ENCODE measurements at regions not wholly inside any gene's neighbourhood (a gene's known extent, or its start where the extent isn't known, plus 50 kb on each side); places are given as distances from the start of the nearest gene placed in this dataset.

DNA sequence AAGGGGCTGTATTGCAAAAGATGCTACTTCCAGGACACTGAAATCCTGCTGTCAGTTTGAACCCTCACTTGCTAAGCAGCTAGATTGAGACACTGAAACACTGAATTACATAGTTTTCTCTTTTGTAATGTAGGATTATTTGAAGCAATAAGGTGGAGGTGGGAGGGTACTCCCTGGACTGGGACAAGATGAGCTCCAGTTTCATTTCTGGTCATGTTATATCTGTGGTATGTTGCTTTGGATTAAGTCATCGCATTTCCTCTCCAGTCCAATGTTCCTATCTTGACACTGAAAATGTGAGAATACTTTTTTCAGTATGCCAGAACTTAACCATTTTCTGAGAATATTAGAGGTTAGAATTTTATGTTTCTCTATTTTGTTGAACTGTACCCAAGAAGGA lies 426.2 kb upstream of the MEX3C start:
- peaks cover 0 to 17% (median 6%) of the 10 kb centered on the region in 9 donors for H3K27me3 ChIP-seq
- intact Hi-C loops (cut with DNase I), result no loop called here
- WGBS, 4 donors, result 63 to 67% (median 65%) methylated on average over 1 of the region's 1 CpG
- no peaks in the 10 kb centered on the region for H3K9me3 ChIP-seq
- ATAC-seq, result no peak
- H3K4me3 ChIP-seq, result no peak overlapping the region
- no peak for DNase-seq
- TF ChIP-seq CTCF (IDR thresholded peaks at IDR 0.05), result no peak
- no peak for TF ChIP-seq POLR2A (IDR thresholded peaks at IDR 0.05)
- H3K4me1 ChIP-seq, result no peaks in the 10 kb centered on the region
- no peaks in the 10 kb centered on the region for H3K36me3 ChIP-seq
- no peak overlapping the region for H3K27ac ChIP-seq

GRCh38 chr18:51630706-51631105 lies 433.2 kb upstream of the MEX3C start:
- TF ChIP-seq POLR2A (IDR thresholded peaks at IDR 0.05) (no peak), CTCF (IDR thresholded peaks at IDR 0.05) (no peak)
- H3K27ac ChIP-seq, result no peak overlapping the region
- H3K36me3 ChIP-seq, result no peaks in the 10 kb centered on the region
- ATAC-seq (no peak), DNase-seq (no peak)
- H3K9me3 ChIP-seq, result peaks cover 0 to 8% (median 2%) of the 10 kb centered on the region in 12 donors
- no peak overlapping the region for H3K4me3 ChIP-seq
- no peaks in the 10 kb centered on the region for H3K27me3 ChIP-seq
- H3K4me1 ChIP-seq, result no peaks in the 10 kb centered on the region
- intact Hi-C loops (cut with DNase I), result no loop called here

DNA sequence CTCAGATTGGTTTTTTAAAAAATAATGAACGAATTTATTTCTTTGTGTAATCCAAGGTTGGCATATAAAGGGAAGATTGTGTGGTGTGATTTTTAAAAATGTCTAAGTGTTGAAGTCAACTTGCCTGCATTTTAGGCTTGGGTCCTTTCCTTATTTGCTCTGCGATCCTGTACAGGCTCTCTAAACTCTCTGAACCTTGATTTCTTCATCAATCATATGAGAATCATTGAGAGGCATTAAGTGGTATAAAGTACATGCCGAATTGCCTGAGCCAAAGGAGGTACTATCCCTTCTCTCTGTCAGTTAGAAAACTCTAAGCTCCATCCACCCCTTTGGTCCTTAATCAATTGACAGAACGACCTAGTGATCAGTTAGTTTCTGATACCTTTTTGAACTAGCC lies 440.4 kb upstream of the MEX3C start:
- H3K4me3 ChIP-seq, result no peak overlapping the region
- ATAC-seq (no peak), DNase-seq (no peak)
- H3K27ac ChIP-seq, result no peak overlapping the region
- intact Hi-C loops (cut with DNase I), result no loop called here
- no peaks in the 10 kb centered on the region for H3K36me3 ChIP-seq
- 64 to 71% (median 68%) methylated on average over 4 of the region's 4 CpGs for WGBS, 4 donors
- H3K4me1 ChIP-seq, result no peaks in the 10 kb centered on the region
- peaks cover 0 to 8% (median 0%) of the 10 kb centered on the region in 12 donors for H3K9me3 ChIP-seq
- no peak for TF ChIP-seq CTCF (IDR thresholded peaks at IDR 0.05)
- TF ChIP-seq POLR2A (IDR thresholded peaks at IDR 0.05), result no peak
- peaks cover 0 to 4% (median 0%) of the 10 kb centered on the region in 9 donors for H3K27me3 ChIP-seq

GRCh38 chr18:51639541-51639940 lies 442.1 kb upstream of the MEX3C start:
- intact Hi-C loops (cut with DNase I), result no loop called here
- Histone ChIP-seq H3K4me1 (no peaks in the 10 kb centered on the region), H3K9me3 (peaks cover 0 to 8% (median 0%) of the 10 kb centered on the region in 12 donors), H3K27me3 (peaks cover 0 to 4% (median 0%) of the 10 kb centered on the region in 9 donors), H3K36me3 (no peaks in the 10 kb centered on the region), H3K4me3 (no peak overlapping the region), H3K27ac (no peak overlapping the region)
- DNase-seq, result no peak
- ATAC-seq, result no peak
- TF ChIP-seq POLR2A (IDR thresholded peaks at IDR 0.05), result no peak
- no peak for TF ChIP-seq CTCF (IDR thresholded peaks at IDR 0.05)

Measured in heart left ventricle (tissue), 16 donors.